GM12873 (cell line): ENCODE measurements at regions not wholly inside any gene's neighbourhood (a gene's known extent, or its start where the extent isn't known, plus 50 kb on each side); places are given as distances from the start of the nearest gene placed in this dataset.

Experiments used
- CTCF ChIP-seq: IDR thresholded peaks from 2 replicates; pipeline ENCODE4 v1.5.1; 2012; ENCODE audit warnings: low read depth, mild to moderate bottlenecking, moderate library complexity, low read length, control low read depth; ENCODE audit not compliant: insufficient read depth; ENCODE audit errors: missing control alignments

GRCh38 chr3:110487840-110488239 lies 583.8 kb upstream of the NECTIN3 start:
- TF ChIP-seq CTCF = no peak

GRCh38 chr3:110491413-110491812 lies 580.2 kb upstream of the NECTIN3 start:
- TF ChIP-seq CTCF = no peak

DNA sequence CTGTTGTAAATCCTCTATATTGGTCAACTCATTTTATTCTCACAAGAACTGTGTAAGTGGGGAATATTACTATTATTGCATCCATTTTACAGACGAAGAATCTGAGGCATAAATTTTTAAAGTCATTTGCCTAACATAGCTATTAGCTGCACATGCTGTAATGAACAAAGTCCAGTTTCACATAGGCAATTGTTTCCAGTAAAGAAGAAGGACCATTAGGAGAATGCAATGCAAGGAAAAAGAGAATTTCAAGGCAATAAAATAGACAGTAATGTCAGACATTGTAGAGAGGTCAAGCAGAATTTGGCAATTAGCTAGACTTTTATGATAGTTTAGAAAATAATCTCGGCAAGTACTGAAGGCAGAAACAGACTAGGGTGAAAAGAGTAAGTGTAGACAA lies 578.7 kb upstream of the NECTIN3 start:
- TF ChIP-seq CTCF = no peak

- no peak for TF ChIP-seq CTCF
These were observed 578.1 kb upstream of the NECTIN3 start for GRCh38 chr3:110493438-110494092.

DNA sequence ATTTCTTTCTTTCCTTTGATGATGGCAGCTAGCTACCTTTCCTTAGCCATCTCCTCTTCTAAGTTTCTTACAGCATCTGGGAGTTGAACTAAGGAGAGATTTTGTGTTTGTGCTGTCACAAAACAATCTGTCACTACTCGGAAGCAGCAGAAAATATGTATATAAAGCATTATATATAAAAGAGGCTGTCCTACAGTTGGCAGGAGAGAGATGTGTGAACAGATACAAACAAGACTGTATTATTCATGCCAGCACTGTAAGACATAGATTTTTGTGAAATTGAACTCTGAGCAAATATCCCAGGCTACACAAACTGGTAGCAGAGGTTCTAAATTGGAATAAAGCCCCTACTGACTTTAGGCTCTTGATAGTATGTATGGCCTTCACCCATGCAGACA lies 577.5 kb upstream of the NECTIN3 start:
- no peak for TF ChIP-seq CTCF

DNA sequence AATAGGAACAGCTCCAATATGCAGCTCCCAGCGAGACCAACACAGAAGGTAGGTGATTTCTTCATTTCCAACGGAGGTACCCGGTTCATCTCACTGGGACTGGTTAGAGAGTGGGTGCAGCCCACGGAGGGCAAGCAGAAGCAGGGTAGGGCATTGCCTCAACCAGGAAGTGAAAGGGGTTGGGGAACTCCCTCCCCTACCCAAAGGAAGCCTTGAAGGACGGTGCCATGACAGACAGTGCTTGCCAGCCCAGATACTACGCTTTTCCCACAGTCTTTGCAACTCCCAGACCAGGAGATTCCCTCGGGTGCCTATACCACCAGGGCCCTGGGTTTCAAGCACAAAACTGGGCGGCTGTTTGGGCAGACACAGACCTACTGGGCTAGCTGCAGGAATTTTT lies 576.9 kb upstream of the NECTIN3 start:
- no peak for TF ChIP-seq CTCF

- TF ChIP-seq CTCF = no peak
These were observed 576.3 kb upstream of the NECTIN3 start for GRCh38 chr3:110495201-110495927.
